HG02571 (cell line): ENCODE measurements at regions not wholly inside any gene's neighbourhood (a gene's known extent, or its start where the extent isn't known, plus 50 kb on each side); places are given as distances from the start of the nearest gene placed in this dataset.

Experiments
- ATAC-seq: cut with Tn5 transposase; IDR thresholded peaks from one replicate; pipeline ENCODE4 v1.9.1; 2021; ENCODE audit warnings: mild to moderate bottlenecking, moderate library complexity; ENCODE audit not compliant: unreplicated experiment

DNA sequence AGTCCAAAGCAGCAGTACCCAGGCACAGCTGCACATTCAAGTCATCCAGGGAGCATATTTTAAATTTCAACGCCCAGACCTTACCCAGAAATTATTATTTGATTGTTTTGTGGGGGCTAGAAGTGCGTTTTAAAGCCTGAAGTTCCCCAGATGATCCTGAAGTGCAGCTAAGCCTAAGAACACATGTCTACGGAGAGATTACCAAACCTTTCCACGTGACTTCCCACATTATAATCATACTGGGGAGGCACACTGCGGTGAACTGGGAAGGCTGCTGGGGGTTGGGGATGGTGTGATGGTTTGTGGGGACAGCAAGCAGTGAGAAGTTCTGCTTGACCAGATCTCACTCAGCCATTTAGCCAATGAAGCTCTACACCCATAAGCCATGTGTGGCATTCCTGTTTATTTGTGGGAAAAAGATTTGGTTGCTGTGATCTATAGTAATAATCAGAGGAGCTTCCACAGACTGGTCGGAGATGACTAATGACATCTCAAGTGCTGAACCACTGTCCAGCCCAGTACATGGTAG is 93.4 kb upstream of the CDH6 start:
- ATAC-seq = no peak

DNA sequence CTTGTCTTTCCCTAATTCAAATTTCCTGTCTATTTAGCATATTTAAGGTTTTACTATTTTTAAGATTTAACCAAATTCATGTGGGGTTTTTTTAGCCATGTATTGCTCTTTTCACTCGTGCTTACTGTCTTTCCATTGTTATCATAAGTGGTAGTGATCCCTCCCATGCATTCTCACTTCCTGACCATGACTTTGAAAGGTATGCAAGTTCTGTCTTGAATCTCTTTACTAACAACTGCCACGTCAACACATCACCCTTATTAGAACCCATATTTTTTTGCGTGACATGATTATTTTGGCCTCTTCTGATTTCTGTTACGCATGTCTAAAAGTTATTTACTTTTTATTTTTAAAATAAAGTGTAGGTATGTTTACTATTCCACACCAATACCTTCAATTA is 94.7 kb upstream of the CDH6 start:
- ATAC-seq = no peak

DNA sequence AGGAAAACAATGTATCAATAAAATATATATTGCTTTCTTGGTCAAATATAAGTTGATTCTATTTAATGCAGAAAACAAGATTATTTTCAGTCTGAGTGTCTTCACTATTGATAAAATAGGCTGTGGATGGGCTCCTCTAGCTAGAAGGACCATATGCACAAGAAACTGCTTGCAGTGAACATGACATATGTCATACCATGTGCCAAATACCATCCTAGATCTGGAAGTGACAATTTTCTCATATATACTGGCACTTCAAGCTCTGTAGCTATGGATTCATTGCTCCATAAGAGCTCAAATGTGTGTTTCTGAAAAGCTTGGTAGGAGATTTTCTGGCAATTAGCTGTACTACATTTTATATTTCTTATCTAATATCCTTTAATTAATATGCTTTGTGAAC is 95.6 kb upstream of the CDH6 start:
- ATAC-seq = no peak

DNA sequence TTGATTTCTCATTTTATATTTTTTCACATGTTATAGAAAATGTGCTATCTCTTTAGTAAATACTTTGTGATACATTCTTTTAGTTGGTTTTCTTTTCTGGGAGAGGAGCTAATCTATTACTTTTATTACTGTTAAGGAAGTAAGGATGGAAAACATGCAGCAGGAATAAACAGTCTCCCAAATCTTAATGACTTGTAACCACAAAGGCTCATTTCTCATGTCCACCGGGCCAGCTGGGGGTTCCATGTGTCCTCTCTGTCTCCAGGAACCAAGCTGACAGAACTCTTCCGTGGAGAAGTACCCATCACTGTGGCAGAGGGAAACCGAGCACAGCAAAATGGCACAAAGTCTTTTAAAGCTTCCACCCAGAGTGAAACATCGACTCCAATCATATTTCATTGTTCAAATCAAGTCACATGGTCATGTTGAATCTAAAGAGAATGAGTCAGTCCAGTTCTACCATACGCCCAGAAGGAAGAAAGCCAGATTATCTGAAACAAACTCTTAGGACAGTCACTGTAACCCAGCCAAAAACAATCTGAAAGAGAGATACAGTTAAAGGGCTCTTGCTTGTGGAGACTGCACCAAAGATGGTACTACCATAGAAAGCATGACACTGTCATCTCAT is 97.1 kb upstream of the CDH6 start:
- ATAC-seq = no peak

DNA sequence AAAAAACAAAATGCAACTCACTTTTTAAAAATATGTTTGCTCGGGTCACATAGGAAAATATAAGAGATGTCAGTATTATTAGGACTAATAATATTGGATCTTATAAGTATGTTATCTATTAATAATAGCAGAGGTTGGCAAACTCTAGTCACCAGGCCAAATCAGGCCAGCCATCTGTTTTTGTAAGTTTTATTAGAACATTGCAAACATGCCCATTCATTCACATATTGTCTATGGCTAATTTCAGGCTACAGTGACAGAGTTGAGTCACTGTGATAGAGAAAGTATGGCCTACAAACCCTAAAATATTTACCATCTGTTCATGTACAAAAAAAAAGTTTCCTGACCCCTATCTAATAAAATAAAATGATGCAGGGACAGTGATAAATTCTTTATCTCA is 97.7 kb upstream of the CDH6 start:
- no peak for ATAC-seq

DNA sequence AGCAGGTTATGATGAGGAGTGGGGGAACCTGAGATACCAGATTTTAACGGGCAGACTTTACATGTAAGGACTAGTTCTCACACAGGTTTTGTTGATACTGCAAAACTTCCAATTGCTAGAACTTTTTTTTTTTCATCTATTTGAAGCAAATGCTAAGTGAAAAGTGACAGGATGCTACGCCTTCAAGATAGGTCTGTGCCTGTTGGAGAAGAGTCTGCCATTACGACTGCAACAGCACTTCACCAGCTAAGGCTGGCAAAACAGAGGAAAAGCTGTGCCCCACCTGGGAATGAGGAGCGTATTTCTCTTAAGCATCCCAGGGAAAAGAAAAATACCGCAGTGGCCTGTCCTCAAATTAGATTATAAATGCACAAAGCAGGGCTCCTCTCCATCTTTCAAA is 102.0 kb upstream of the CDH6 start:
- no peak for ATAC-seq

DNA sequence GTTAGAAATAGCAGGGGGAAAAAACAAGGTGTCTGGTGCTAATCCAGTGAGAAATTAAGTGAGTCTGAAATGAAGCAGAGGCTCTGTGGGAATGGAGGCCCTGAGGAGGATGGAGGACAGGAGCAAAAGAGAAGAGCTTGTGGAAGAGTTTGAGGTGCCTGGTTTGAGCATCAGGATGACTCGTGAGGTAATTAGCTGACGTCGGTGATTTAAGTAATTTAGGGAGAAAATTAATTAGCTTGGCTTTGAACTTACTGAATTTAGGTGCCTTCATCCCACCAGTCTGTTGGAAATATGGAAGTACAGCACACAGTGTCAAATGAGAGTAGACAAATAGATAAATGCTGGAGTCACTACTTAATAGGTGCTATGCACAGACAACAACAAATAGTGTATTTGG is 103.0 kb upstream of the CDH6 start:
- ATAC-seq = no peak

DNA sequence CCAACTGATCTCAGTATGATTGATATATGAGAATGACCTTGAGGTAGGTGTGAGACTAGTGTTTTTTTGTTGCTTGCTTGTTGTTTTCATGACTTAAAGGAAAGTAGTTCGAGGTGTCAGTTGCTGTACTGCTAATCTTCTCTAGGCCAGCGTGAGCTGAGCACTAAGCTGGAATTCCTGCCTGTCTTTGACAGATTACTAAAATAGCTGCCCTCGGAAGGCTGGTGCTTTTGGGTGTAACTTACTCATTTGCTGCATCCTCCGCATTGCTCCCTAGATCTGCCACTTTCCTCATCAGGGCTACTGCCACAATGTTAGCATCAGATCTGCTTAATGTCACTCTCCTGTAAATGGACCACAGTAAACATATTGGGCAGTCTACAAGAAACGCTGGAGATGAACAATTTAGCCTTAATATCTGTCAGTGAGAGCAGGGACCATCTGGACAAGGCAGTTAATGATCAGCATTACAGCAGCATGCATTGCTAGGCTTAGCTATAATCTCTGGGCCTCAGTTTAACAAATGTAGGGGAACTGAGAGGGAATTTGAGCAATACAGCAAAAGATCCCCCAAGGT is 106.6 kb upstream of the CDH6 start:
- ATAC-seq = no peak

DNA sequence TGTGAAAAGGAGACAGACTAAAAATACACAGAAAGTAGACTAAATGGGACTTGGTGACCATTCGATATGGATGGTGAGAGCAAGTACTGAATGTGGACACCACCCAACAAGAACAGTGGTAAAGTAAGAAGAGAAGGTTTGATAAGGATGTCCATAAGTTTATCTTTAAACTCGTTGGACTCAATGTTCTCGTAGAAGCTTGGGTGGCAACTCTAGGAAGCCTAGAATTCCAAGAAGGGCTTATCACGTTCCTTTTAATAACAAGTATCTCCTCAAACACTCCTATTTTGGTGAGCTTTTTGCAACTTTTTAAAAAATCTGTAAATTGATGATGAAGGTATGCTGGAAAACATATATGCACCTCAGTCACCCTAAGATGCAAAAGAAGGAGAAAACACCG is 108.6 kb upstream of the CDH6 start:
- no peak for ATAC-seq

DNA sequence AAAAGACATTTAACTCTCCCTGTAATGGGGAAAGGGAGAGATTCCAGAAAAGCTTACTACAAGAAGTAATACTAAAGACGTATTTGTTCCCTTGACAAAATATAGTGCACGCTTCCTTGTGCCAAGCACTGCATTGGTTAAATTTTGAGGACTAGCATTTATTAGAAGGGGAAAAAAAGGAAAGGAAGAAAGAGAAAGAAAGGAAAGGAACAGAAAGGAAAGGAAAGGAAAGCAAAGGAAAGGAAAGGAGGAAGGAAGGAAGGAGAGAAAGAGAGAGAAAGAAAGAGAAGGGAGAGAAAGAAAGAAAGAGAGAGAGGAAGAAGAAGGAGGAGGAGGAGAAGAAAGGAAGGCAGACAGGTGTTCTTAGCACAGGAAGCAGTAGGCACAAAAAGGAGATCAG is 110.1 kb upstream of the CDH6 start:
- no peak for ATAC-seq

DNA sequence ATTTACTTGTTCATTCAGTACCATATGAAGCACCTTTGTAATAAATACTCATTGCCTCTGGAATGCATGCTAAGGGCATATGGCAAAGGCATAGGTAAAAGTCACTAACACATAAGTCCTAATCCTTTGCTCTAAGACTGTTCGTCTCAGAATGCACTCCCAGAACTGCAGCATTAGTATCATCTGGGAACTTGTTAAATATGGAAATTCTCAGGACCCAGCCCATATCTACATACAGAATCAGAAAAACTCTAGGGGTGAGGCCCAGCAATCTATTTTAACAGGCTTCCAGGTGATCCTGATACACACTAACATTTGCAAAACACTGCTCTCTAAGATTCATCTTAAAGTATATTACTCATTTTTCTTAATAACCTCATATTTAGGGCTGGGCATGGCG is 113.8 kb upstream of the CDH6 start:
- ATAC-seq = no peak

DNA sequence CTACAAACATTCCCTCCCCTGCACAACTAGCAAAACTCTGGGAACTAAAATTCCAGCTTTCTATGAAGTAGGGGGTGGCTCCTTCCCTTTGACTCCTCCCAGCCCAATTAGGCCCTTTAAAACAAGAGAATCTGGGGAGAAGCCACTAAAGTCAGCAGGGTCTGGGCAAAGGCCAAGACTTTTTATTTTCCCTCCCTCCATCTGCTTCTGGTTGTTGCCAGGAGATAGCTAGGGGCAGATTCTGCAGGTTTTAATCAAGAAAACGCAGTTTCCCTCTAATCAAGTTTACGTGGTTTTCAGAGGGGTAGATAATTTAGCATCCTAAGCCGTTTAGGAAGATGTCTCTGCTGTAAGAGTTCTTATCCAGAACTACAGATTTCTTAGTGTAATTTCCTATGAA is 114.5 kb upstream of the CDH6 start:
- ATAC-seq = no peak

DNA sequence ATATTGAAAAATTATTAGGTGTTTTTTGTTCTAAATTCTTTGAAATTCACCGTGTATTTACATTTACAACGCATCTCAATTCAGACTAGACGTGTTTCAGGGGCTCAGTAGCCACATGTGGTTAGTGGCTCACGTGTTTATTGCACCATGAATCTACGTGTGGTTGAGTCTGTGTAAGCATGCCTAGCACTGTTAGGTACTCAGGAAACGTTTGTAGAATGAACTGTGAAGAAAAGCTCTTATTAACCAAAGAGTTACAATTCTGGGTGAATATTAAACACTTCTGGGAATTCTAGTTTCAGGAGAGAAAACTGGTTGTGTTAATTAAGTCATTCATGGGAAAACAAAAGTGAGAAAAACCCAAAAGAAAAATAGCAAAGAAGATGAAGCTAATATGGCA is 117.5 kb upstream of the CDH6 start:
- ATAC-seq = no peak

DNA sequence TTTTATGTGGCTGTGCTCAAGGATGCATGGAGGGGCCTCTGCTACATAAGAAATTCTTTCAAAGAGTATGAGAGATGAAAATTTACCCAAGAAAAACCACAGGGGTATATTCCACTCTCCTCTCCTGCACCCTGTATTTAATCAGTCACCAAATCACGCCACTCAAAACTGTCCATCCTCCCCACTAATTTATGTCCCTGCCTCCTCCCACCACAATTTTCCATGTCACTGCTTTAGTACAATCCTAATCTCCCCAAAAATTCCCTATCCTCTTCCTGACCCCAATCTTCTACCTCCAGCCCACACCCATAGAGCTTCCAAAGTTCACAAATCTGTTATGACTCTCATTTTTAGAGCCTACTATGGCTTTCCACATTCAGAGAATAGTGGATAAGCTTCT is 125.2 kb upstream of the CDH6 start:
- no peak for ATAC-seq

DNA sequence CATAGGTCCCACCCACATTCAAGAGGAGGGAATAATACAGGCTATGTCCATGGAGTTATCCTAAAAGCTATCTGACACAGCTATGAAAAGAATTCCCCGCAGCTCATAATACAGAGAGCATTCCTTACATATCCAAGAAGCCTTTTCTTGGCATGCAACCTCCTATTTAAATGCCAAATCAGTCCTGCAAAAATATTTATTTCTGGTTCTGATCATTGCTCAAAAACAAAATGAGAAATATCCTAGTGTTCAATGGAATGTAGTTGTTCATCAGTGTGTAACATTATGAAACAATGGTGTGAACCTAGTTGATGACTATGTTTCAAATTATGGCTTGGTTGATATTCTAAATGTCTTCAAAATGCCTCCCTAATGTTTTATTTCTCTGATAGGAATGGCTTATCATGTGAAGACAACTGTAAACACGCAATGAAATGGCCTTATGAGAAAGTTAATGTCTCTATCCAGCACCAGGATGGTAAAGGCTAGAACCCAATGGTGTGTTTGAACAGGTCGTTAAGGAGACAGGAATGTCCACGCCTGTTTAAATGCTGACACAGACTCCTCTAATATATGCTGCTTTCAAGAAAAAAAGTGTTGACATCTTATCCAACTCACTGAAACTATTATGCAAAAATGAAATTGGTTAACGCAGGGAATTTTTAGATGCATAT is 126.7 kb upstream of the CDH6 start:
- no peak for ATAC-seq

DNA sequence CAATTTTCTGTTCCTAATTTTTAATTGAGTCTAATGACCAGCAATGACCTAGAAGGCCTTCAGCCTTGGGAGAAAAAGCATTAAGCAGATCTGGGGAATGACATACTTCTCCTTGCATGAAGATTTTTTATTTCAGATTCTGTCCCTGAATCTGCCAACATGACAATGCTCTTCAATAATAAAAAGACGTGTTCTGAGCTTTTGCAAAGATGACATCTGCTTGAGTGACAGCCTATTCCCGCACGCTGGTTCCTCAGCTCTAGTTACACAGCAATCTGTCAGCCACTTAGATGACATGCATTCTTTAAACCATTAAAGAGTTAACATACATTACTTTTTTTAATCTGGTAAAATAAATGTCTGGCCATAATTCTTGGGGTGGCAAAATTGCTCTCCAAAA is 129.3 kb upstream of the CDH6 start:
- ATAC-seq = no peak

DNA sequence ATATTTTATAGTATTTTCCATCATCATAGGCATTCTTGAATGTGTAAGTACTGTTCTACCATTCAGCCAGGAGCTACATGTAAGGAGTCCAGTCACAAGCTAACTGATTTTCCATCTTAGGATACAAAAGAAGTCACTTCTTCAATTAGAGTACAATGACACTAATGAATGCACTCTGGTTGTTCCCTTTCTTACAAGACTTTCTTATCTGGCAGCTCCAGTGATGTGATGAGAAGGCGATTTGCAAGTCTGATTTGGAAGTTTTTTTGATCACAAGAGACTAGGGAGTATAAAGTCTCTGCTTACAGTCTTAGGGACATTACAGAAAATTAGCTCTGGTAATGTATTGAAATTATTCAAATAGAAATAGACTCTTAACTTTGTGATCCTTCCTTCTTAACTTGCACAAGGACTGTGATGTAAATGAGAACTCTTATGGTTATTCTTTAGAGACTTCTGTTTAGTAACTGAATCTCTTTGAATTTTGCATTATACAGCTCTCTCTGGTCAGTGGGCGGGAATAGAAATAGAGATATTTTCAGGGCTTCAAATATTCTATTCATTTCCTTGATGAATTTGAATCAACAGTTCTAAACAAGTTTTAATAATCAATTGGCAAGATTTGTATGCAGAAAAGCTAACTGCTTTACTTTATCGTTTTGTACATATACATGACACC is 130.4 kb upstream of the CDH6 start:
- no peak for ATAC-seq

DNA sequence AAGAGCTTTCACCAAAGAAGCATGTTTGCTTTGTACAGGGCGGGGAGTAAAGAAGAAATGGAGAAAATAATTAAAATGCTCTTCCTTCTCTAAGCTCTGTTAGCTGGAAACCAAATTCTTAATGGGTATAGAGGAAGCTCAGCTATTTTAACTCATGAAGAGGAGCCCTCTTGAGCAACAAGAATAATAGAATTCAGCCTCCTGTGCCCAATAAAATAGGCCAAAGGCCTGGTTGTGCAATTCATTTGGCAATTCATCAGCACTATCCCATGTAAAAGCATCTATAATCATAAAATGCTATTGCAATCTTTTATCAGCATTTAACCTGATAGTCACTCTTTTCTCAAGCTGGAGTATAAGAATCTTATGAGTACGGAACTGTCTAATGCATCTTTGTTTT is 133.6 kb upstream of the CDH6 start:
- no peak for ATAC-seq

DNA sequence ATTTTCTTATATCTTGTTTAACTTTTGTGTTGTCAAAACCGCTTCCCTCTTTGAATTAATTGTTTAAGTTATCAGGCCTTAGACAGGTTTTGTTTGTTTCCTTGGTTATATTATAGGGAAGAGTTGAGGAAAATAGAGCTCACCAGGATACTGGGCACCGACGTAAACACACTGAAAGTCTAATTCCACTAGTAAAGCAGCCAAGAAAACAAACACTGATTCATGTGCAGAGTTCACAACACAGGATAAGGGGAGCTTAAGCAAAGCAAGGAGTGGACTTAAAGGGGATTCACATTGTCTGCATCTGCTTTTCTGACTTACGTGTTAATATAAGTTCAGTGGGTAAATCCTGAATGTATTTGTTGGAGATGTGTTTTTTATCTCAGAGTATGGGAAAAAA is 139.0 kb upstream of the CDH6 start:
- no peak for ATAC-seq

DNA sequence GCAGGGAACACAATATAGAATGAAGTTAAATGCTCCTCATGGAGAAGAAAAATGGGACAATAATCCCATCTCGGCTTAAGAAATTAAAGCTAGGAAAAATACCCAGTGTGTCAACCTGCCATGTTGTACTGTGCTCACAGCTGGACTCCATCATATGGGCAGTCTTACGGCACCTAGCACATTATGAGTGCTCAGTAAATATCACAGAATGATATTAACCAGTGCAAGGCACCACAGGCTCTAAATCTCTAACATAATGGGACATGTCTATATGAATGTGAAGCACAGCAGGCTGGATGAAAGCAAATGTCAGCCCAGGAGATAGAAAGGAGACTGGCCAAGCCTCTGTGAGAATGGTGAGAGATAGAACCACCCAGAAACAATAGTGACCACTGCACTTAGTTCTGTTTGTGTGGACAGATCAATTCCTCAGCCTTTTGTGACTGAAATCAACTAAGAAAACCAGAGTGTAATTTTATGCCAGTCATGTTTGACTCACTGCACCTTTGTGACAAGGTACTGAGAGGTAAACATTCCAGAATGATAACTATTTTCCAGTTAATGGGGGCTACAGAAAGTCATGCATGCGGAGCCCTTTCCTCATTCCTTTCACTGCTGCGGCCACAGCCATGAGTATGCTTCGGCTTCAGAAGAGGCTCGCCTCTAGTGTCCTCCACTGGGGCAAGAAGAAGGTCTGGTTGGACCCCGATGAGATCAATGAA is 140.4 kb upstream of the CDH6 start:
- ATAC-seq = no peak

DNA sequence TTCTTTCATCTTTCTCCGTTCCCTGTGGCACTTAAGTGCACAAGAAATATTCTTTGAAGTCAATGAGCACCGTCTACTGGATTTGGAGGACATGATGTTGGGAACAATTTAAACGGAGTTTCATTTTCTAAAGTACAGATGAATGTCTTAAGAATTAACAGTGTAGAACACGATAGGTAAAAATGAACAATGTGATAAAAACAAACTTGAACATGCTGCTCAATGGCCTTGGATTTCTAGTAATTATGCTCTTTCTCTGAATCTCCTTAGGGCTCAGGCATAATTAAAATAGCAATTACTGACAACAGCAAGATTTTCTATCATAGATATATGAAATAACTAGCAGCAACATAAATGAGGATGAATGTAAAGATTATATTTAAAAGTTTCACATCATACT is 142.2 kb upstream of the CDH6 start:
- ATAC-seq = no peak
